HG03432 (cell line): ENCODE measurements at regions not wholly inside any gene's neighbourhood (a gene's known extent, or its start where the extent isn't known, plus 50 kb on each side); places are given as distances from the start of the nearest gene placed in this dataset.

Experiments used
- ATAC-seq: cut with Tn5 transposase; IDR thresholded peaks from one replicate; pipeline ENCODE4 v1.9.1; 2021; ENCODE audit warnings: mild to moderate bottlenecking, moderate library complexity; ENCODE audit not compliant: unreplicated experiment

DNA sequence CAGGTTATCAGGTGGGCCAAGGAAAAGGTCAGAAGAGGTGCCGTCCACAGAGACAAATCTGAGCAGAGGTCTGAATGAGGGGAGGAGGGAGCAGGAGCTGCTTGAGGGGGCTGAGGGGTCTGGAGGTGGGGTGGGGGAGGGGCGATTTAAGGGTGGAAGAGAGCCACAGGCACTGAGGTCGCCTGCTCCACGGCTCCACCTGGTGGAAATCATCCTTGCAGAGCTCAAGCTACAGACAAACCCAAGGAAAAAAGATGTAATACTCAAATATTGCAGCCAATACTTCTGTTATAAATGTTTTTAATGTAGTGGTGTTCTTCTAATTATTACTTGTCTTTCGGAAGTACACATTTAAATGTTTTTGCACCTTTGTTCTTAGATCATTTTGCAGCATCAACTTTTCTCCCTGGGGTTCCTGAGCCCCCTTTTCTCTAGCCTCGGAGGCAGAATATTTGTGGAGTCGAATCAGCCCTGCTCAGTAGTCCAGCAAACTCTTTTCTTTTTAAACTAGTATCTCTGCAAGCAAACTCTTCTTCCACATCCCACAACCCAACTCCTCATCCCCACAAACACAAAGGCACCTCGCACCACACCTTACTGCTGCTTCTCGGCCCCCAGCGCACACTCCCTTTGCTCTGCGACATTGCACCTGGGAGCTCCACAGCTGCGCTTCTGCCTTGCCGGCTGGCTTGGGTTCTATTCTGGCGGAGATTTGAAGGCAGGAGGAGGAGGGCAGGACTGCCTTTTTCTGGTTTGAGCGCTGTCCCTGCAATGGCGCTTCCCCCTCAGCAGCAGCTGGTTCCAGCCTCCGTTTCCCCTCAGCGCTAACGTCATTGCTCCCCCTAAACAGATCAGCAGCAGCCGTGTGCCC is 51.0 kb upstream of the TFAP2A start:
- ATAC-seq: peak; percentile 55
